ENCODE measurements at regions not wholly inside any gene's neighbourhood (a gene's known extent, or its start where the extent isn't known, plus 50 kb on each side); places are given as distances from the start of the nearest gene placed in this dataset.

- no peak for DNase-seq (ENCODE audit: low spot score)
These were observed 582.9 kb downstream of the INSC start for GRCh38 chr11:15697437-15698236.

DNA sequence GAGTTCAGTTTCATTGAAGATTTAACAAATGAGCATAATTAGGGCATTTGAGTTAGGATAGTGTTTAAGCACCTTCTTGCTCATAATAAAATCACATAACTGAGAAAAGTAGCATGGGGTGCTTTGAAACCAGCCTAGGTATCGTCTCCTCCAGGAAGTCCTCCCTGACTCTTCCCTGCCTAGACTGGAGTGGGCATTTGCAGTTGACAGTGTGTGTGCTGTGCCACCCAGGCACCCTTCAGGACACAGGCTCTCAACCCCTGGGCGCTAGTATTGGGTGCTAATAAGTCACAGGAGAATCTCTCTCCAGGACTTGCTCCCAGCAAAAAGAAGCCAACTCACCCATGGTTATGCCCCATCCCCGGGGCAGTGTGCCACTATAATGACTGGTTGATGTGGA is 584.1 kb downstream of the INSC start:
- no peak for DNase-seq (ENCODE audit: low spot score)

GRCh38 chr11:15699978-15700377 is 585.3 kb downstream of the INSC start:
- no peak for DNase-seq (ENCODE audit: low spot score)

DNA sequence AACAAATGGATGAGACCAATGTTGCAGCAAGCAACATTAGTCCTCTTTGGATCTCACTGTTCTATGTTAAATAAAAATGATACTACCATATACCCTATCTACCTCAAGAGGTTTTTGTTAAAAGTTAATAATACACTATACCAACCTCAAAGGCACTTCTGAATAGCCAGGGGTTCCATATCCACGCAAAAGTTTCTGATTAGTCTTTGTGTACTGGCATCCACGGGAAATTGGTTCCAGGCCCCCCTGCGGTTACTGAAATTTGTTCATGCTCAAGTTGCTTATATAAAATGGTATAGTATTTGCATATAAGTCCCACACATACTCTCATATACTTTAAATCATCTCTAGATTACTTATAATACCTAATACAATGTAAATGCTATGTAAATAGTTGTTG is 585.7 kb downstream of the INSC start:
- DNase-seq (ENCODE audit: low spot score): no peak

DNA sequence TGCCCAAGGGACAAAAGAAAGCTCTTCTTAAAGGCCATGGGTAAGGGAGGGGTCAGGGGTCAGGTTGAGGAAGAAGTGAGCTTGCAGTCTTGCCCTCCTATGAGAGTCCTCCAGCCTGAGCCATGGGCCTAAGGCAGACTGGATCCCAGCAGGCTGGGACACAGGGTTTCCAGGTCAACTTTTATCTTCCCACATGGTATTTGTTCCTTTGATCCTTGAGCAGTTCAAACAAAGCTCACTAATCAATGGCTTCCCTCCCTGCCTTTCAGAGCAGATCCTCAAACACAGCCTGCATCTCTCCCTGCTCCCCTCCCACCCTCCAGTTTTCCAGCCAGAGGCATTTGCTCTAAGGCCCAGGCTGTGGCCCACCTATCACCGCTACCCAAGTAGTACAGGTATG is 589.3 kb downstream of the INSC start:
- no peak for DNase-seq (ENCODE audit: low spot score)

DNA sequence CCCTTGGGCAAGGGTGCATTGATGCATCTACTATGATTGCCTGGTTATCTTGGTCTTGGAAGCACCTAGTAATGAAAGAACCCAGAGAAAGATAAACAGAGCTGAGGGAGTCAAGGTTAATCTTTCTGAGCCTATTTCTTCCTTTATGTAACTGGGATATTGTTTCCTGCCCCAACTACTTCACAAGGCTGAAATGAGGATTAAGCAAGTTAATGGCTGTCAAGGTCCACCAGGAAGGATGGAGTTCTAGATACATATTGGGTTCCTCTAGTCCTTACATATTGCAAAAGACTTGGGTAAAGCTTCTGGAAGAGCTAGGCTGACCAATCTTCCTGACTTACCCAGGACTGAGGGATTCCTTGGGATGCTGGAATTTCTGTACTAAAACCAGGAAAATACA is 589.8 kb downstream of the INSC start:
- no peak for DNase-seq (ENCODE audit: low spot score)

DNA sequence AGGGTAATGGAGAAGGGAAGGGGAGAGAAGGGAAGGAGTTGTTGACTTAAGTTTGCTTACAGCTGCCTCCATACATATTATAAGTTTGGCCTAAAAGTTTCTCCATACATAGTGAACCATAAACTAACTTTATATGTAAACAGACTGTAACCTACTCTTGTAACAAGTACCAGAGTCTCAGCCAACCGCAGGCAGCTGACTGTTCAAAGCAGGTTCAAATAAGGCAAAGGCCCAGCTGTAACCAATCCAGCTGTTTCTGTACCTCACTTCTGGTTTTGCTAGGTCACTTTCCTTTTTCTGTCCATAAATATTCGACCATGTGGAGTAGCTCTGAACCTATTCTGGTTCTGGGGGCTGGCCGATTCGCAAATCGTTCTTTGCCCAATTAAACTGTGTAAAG is 591.2 kb downstream of the INSC start:
- DNase-seq (ENCODE audit: low spot score): no peak

DNA sequence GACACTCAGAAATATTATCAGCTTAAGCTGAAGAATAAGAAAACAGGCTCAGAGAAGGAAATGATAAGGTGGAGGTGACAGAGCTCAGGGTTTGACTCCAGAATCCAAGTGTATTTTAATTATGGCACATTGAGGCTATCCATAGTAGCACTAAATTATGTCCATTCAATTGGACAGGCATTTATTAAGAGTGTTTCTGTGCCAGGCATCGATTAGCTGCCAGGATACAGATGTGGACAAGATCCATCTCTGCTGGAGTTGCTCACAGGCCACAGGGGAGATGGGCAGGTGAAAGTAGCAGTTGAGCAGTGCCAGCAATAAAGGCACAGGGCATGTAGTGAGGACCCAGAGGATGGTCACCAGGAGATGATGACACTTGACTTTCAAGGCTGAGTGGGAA is 592.5 kb downstream of the INSC start:
- no peak for DNase-seq (ENCODE audit: low spot score)

DNA sequence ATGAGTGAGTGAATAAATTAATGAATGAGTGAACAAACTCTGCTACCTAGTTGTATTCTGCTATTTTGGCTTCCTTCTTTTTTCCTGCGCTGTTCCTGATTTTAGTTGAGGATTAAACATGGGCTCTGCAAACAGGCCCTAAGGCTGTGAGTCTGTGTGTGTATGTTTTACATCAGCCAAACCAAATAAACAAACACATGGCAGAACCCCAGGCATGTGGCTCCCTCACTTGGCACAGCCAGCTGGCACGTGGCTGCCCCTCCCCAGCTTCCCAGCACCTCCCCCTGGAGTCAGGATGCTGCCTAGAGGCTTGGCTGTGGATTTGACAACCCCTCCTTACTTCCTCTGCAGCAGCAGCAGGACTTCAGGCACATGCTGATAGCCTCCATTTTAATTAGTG is 593.2 kb downstream of the INSC start:
- DNase-seq (ENCODE audit: low spot score): peak; percentile 29

- DNase-seq (ENCODE audit: low spot score): no peak
These were observed 596.0 kb downstream of the INSC start for GRCh38 chr11:15710580-15711275.

GRCh38 chr11:15711311-15711710 is 596.6 kb downstream of the INSC start:
- DNase-seq (ENCODE audit: low spot score): no peak

GRCh38 chr11:15714641-15715399 is 600.1 kb downstream of the INSC start:
- no peak for DNase-seq (ENCODE audit: low spot score)

DNA sequence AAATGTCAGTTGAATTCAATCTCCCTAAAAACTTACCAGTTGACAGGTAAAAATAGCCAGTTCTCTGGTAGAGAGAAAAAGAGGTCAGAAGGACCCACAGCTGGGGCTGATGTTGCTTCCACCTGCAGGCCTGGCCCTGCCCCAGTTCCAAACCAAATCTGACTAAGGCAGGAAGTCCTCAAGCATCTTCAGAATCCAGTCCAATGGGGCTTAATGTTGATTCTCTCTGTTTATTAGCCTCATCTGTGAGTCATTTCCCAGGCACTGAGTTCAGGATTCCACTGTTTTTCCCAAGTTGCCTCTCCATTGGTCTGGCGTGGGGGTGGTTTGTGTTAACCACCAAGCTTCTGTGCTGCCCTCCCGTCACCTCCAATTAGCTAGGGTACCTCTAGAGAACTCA is 601.8 kb downstream of the INSC start:
- DNase-seq (ENCODE audit: low spot score): no peak

GRCh38 chr11:15720460-15720859 is 605.7 kb downstream of the INSC start:
- no peak for DNase-seq (ENCODE audit: low spot score)

GRCh38 chr11:15723966-15724365 is 609.2 kb downstream of the INSC start:
- DNase-seq (ENCODE audit: low spot score): no peak

- no peak for DNase-seq (ENCODE audit: low spot score)
These were observed 609.9 kb downstream of the INSC start for GRCh38 chr11:15724601-15725000.

- no peak for DNase-seq (ENCODE audit: low spot score)
These were observed 610.5 kb downstream of the INSC start for GRCh38 chr11:15725246-15725645.

GRCh38 chr11:15726221-15726746 is 611.6 kb downstream of the INSC start:
- DNase-seq (ENCODE audit: low spot score): no peak

GRCh38 chr11:15726893-15727519 is 612.3 kb downstream of the INSC start:
- no peak for DNase-seq (ENCODE audit: low spot score)

GRCh38 chr11:15727520-15727914 is 612.8 kb downstream of the INSC start:
- no peak for DNase-seq (ENCODE audit: low spot score)

- DNase-seq (ENCODE audit: low spot score): no peak
These were observed 613.5 kb downstream of the INSC start for GRCh38 chr11:15728207-15728606.

Measured in Ammon's horn (tissue), 1 donor.